OCI-LY7 (cell line): ENCODE measurements at regions not wholly inside any gene's neighbourhood (a gene's known extent, or its start where the extent isn't known, plus 50 kb on each side); places are given as distances from the start of the nearest gene placed in this dataset.

Experiments
- BruUV-seq: library from RNA; stranded (reverse); fragments of 400-500 nt; replicated peaks from 2 replicates; lab custom pipeline; 2021; lab: Mats Ljungman, UMichigan
- CTCF ChIA-PET: fragments of 300-600 bp; sonication (Branson Sonifier 250); formaldehyde crosslinking; loops from one replicate; lab custom pipeline; 2022; ENCODE audit warnings: antibody characterized with exemption; ENCODE audit not compliant: unreplicated experiment; lab: Charles Lee
- POLR2A ChIA-PET: fragments of 300-600 bp; sonication (Branson Sonifier 250); formaldehyde crosslinking; loops from one replicate; lab custom pipeline; 2022; ENCODE audit warnings: antibody characterized with exemption; lab: Charles Lee
- DNase-seq: peaks from one replicate; pipeline ENCODE4 v3.0.0-alpha.2; 2015; ENCODE audit warnings: low spot score
- H2AFZ ChIP-seq: fragments of 200-600 bp; sonication (generic), shearing (Covaris generic); 2 replicates; pipeline ENCODE4 v1.6.1; 2014; ENCODE audit warnings: mild to moderate bottlenecking, antibody characterized with exemption, low read length, moderate library complexity
- H3K27ac ChIP-seq: fragments of 200-600 bp; sonication (generic); 2 replicates; pipeline ENCODE4 v1.5.1; 2014; ENCODE audit warnings: mixed run types, low read depth, mild to moderate bottlenecking, moderate library complexity, low read length, inconsistent platforms; ENCODE audit not compliant: poor library complexity, severe bottlenecking
- H3K36me3 ChIP-seq: fragments of 200-600 bp; sonication (generic); 2 replicates; pipeline ENCODE4 v1.6.1; 2014; ENCODE audit warnings: mild to moderate bottlenecking, antibody characterized with exemption, low read length, moderate library complexity, mixed read lengths; ENCODE audit not compliant: insufficient read depth
- H3K4me1 ChIP-seq: fragments of 200-600 bp; sonication (generic); 2 replicates; pipeline ENCODE4 v1.5.1; 2014; ENCODE audit warnings: mild to moderate bottlenecking, low read length; ENCODE audit not compliant: insufficient read depth, poor library complexity, severe bottlenecking
- H3K4me2 ChIP-seq: fragments of 200-600 bp; sonication (generic); 2 replicates; pipeline ENCODE4 v1.6.1; 2014; ENCODE audit warnings: mild to moderate bottlenecking, low read length
- H3K4me3 ChIP-seq: fragments of 200-600 bp; sonication (generic); 2 replicates; pipeline ENCODE4 v1.5.1; 2014; ENCODE audit warnings: mild to moderate bottlenecking, low read depth, low read length; ENCODE audit not compliant: poor library complexity, severe bottlenecking
- H3K79me2 ChIP-seq: fragments of 200-600 bp; sonication (generic); 2 replicates; pipeline ENCODE4 v1.6.1; 2016; ENCODE audit warnings: low read depth, mild to moderate bottlenecking, low read length, moderate library complexity, mixed read lengths; ENCODE audit not compliant: insufficient read depth
- H3K9me2 ChIP-seq: fragments of 200-600 bp; sonication (generic); 2 replicates; pipeline ENCODE4 v1.6.1; 2016; ENCODE audit warnings: mild to moderate bottlenecking, low read length, mixed read lengths; ENCODE audit not compliant: insufficient read depth
- H3K9me3 ChIP-seq: fragments of 200-600 bp; sonication (generic); 2 replicates; pipeline ENCODE4 v1.6.1; 2014; ENCODE audit warnings: mild to moderate bottlenecking, mixed run types, low read length, mixed read lengths
- H4K20me1 ChIP-seq: fragments of 200-600 bp; sonication (generic); 2 replicates; pipeline ENCODE4 v1.6.1; 2014; ENCODE audit warnings: mild to moderate bottlenecking, antibody characterized with exemption, low read length, moderate library complexity, mixed read lengths; ENCODE audit not compliant: insufficient read depth
- EZH2phosphoT487 ChIP-seq: fragments of 200-600 bp; sonication (generic); IDR thresholded peaks from 2 replicates; pipeline ENCODE4 v1.6.1; 2018; ENCODE audit warnings: low read depth, borderline replicate concordance, mild to moderate bottlenecking, mixed run types, antibody characterized with exemption, low read length, moderate library complexity, mixed read lengths
- intact Hi-C: fragments of 100-400 bp; cut with micrococcal nuclease; formaldehyde crosslinking; loops from one replicate; pipeline ENCODE4 v1.10.0; 2022; ENCODE audit not compliant: unreplicated experiment
- TF ChIP-seq, protein P1 (sequence below): fragments of 200-600 bp; sonication (generic); conservative IDR thresholded peaks from 2 replicates; pipeline ENCODE4 v1.5.1; 2014; ENCODE audit warnings: mild to moderate bottlenecking, antibody characterized with exemption, low read length, moderate library complexity, mixed read lengths

DNA sequence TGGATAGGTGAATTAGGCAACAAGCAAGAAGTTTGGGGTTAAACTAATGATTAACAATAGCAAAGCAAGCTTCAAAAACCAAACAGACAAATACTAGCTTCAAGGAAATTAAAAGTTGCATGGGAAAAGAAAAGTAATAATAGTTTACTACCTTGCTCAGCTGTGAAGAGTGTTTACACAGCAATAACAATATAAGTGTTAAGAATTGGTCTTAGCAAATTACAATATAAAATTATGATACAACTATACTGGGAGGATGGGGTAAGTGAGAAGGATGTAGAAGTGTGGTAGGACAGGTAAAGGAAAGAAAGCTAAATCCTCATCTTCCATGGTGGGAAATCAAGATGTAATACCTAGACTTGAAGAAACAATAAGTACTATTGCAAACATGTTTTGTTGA lies 137.7 kb upstream of the MAFB start:
- no peak overlapping the region for H3K4me2 ChIP-seq
- TF ChIP-seq, protein P1, sequence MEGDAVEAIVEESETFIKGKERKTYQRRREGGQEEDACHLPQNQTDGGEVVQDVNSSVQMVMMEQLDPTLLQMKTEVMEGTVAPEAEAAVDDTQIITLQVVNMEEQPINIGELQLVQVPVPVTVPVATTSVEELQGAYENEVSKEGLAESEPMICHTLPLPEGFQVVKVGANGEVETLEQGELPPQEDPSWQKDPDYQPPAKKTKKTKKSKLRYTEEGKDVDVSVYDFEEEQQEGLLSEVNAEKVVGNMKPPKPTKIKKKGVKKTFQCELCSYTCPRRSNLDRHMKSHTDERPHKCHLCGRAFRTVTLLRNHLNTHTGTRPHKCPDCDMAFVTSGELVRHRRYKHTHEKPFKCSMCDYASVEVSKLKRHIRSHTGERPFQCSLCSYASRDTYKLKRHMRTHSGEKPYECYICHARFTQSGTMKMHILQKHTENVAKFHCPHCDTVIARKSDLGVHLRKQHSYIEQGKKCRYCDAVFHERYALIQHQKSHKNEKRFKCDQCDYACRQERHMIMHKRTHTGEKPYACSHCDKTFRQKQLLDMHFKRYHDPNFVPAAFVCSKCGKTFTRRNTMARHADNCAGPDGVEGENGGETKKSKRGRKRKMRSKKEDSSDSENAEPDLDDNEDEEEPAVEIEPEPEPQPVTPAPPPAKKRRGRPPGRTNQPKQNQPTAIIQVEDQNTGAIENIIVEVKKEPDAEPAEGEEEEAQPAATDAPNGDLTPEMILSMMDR: no peak
- TF ChIP-seq EZH2phosphoT487: no peak
- intact Hi-C loops: no loop called here
- POLR2A ChIA-PET: no interaction called here
- no peaks in the 10 kb centered on the region for H3K9me3 ChIP-seq
- no peaks in the 10 kb centered on the region for H3K9me2 ChIP-seq
- no peak for DNase-seq
- CTCF ChIA-PET: no interaction called here
- H4K20me1 ChIP-seq: no peaks in the 10 kb centered on the region
- no peaks in the 10 kb centered on the region for H3K36me3 ChIP-seq
- no TSS peak for BruUV-seq
- no peaks in the 10 kb centered on the region for H3K79me2 ChIP-seq
- H3K27ac ChIP-seq: no peak overlapping the region
- no peak overlapping the region for H2AFZ ChIP-seq
- H3K4me3 ChIP-seq: no peak overlapping the region
- H3K4me1 ChIP-seq: no peaks in the 10 kb centered on the region

DNA sequence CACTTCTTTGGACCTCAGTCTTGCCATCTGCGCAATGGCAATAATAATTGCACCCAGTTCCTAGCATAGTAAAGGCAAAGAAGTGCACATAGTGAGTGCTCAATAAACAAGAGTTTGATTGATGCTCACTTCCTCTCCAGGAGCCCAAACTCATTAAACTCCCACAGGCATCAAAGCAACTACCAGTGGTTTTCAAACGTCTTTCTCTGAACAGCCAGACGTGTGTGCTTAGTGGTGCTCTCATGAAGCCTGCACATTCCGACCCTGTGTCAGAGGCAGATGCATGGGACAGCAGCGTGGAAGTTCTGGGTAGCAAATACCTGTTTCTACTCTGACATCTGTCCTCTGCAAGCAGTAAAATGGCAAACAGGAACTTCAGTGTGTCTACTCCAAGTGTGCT lies 146.3 kb upstream of the MAFB start:
- H3K27ac ChIP-seq: no peak overlapping the region
- H3K9me2 ChIP-seq: no peaks in the 10 kb centered on the region
- H3K4me3 ChIP-seq: no peak overlapping the region
- no peaks in the 10 kb centered on the region for H3K4me1 ChIP-seq
- H3K4me2 ChIP-seq: no peak overlapping the region
- H3K36me3 ChIP-seq: no peaks in the 10 kb centered on the region
- CTCF ChIA-PET: no interaction called here
- intact Hi-C loops: no loop called here
- no peaks in the 10 kb centered on the region for H4K20me1 ChIP-seq
- no TSS peak for BruUV-seq
- H3K9me3 ChIP-seq: 0 out of 2 replicates have a peak, but pooled peaks cover 6% of the 10 kb centered on the region
- TF ChIP-seq, protein P1: no peak
- TF ChIP-seq EZH2phosphoT487: no peak
- no peak for DNase-seq
- no peaks in the 10 kb centered on the region for H3K79me2 ChIP-seq
- H2AFZ ChIP-seq: no peak overlapping the region
- POLR2A ChIA-PET: no interaction called here

DNA sequence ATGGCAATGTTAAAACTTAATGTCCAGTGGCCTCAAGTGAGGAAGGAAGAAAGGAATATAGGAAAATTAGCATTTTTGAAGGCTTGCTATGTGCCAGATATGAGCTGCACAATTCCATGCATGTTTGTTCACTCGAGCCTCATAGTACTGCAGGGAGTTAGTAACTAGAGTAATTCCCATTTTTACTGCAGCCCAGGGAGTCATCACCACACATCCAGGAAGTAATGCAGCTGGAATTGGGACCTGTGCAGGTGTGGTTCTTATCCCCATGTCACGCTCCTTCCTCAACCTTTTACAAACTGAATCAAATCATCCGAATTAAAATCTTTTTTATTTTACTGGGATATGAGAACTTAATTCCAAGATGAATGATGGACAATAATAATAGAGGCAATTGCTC lies 149.5 kb upstream of the MAFB start:
- TF ChIP-seq EZH2phosphoT487: no peak
- TF ChIP-seq, protein P1: no peak
- ChIA-PET CTCF (no interaction called here), POLR2A (interaction anchor here (0.7 to 1.2 kb wide), 2 partner anchors 44 to 105 kb away, joined by 3 read pairs; no protein-coding TSS in a partner anchor)
- no TSS peak for BruUV-seq
- Histone ChIP-seq H2AFZ (no peak overlapping the region), H3K27ac (no peak overlapping the region), H4K20me1 (no peaks in the 10 kb centered on the region), H3K4me1 (no peaks in the 10 kb centered on the region), H3K4me3 (no peak overlapping the region), H3K9me2 (no peaks in the 10 kb centered on the region), H3K36me3 (no peaks in the 10 kb centered on the region), H3K4me2 (no peak overlapping the region), H3K79me2 (no peaks in the 10 kb centered on the region), H3K9me3 (0 out of 2 replicates have a peak, but pooled peaks cover 6% of the 10 kb centered on the region)
- DNase-seq: no peak
- intact Hi-C loops: no loop called here
